ENCODE measurements at regions not wholly inside any gene's neighbourhood (a gene's known extent, or its start where the extent isn't known, plus 50 kb on each side); places are given as distances from the start of the nearest gene placed in this dataset.

GRCh38 chr3:151935446-151935845 is 62.0 kb downstream of the SUCNR1 start:
- H3K9ac ChIP-seq (ENCODE audit: insufficient read length, low read depth): no peak overlapping the region
- no peaks in the 10 kb centered on the region for H3K36me3 ChIP-seq (ENCODE audit: insufficient read depth, insufficient read length, low read length)
- H3K27me3 ChIP-seq (ENCODE audit: insufficient read depth, insufficient read length): no peaks in the 10 kb centered on the region
- no peak for DNase-seq (ENCODE audit: low read depth, low spot score)
- H3K4me1 ChIP-seq (ENCODE audit: insufficient read depth, insufficient read length): no peaks in the 10 kb centered on the region
- H3K9me3 ChIP-seq (ENCODE audit: insufficient read depth, low read length): no peaks in the 10 kb centered on the region
- no peak overlapping the region for H3K4me3 ChIP-seq (ENCODE audit: insufficient read length, low read depth)
- no peak for TF ChIP-seq ZNF274 (IDR thresholded peaks at IDR 0.05; ENCODE audit: low read depth, low read length)
- no peak for TF ChIP-seq SUZ12 (IDR thresholded peaks at IDR 0.05; ENCODE audit: extremely low read depth, insufficient read depth, insufficient read length)
- no peak for TF ChIP-seq YY1 (IDR thresholded peaks at IDR 0.05; ENCODE audit: insufficient read depth, insufficient read length)

GRCh38 chr3:151940481-151940880 is 67.0 kb downstream of the SUCNR1 start:
- no peaks in the 10 kb centered on the region for H3K27me3 ChIP-seq (ENCODE audit: insufficient read depth, insufficient read length)
- no peaks in the 10 kb centered on the region for H3K4me1 ChIP-seq (ENCODE audit: insufficient read depth, insufficient read length)
- DNase-seq (ENCODE audit: low read depth, low spot score): no peak
- H3K9me3 ChIP-seq (ENCODE audit: insufficient read depth, low read length): no peaks in the 10 kb centered on the region
- no peaks in the 10 kb centered on the region for H3K36me3 ChIP-seq (ENCODE audit: insufficient read depth, insufficient read length, low read length)
- H3K9ac ChIP-seq (ENCODE audit: insufficient read length, low read depth): no peak overlapping the region
- H3K4me3 ChIP-seq (ENCODE audit: insufficient read length, low read depth): no peak overlapping the region
- TF ChIP-seq SUZ12 (IDR thresholded peaks at IDR 0.05; ENCODE audit: extremely low read depth, insufficient read depth, insufficient read length): no peak
- no peak for TF ChIP-seq ZNF274 (IDR thresholded peaks at IDR 0.05; ENCODE audit: low read depth, low read length)
- TF ChIP-seq YY1 (IDR thresholded peaks at IDR 0.05; ENCODE audit: insufficient read depth, insufficient read length): no peak

- Histone ChIP-seq H3K9me3 (ENCODE audit: insufficient read depth, low read length) (no peaks in the 10 kb centered on the region), H3K4me1 (ENCODE audit: insufficient read depth, insufficient read length) (no peaks in the 10 kb centered on the region), H3K9ac (ENCODE audit: insufficient read length, low read depth) (no peak overlapping the region), H3K27me3 (ENCODE audit: insufficient read depth, insufficient read length) (no peaks in the 10 kb centered on the region), H3K4me3 (ENCODE audit: insufficient read length, low read depth) (no peak overlapping the region), H3K36me3 (ENCODE audit: insufficient read depth, insufficient read length, low read length) (no peaks in the 10 kb centered on the region)
- DNase-seq (ENCODE audit: low read depth, low spot score): no peak
- TF ChIP-seq ZNF274 (IDR thresholded peaks at IDR 0.05; ENCODE audit: low read depth, low read length): no peak
- no peak for TF ChIP-seq SUZ12 (IDR thresholded peaks at IDR 0.05; ENCODE audit: extremely low read depth, insufficient read depth, insufficient read length)
- no peak for TF ChIP-seq YY1 (IDR thresholded peaks at IDR 0.05; ENCODE audit: insufficient read depth, insufficient read length)
These were observed 70.1 kb downstream of the SUCNR1 start for GRCh38 chr3:151943539-151943938.

GRCh38 chr3:151944356-151944755 is 70.9 kb downstream of the SUCNR1 start:
- Histone ChIP-seq H3K27me3 (ENCODE audit: insufficient read depth, insufficient read length) (no peaks in the 10 kb centered on the region), H3K4me3 (ENCODE audit: insufficient read length, low read depth) (no peak overlapping the region), H3K9ac (ENCODE audit: insufficient read length, low read depth) (no peak overlapping the region), H3K9me3 (ENCODE audit: insufficient read depth, low read length) (no peaks in the 10 kb centered on the region), H3K4me1 (ENCODE audit: insufficient read depth, insufficient read length) (no peaks in the 10 kb centered on the region), H3K36me3 (ENCODE audit: insufficient read depth, insufficient read length, low read length) (no peaks in the 10 kb centered on the region)
- TF ChIP-seq YY1 (IDR thresholded peaks at IDR 0.05; ENCODE audit: insufficient read depth, insufficient read length): no peak
- TF ChIP-seq SUZ12 (IDR thresholded peaks at IDR 0.05; ENCODE audit: extremely low read depth, insufficient read depth, insufficient read length): no peak
- TF ChIP-seq ZNF274 (IDR thresholded peaks at IDR 0.05; ENCODE audit: low read depth, low read length): no peak
- no peak for DNase-seq (ENCODE audit: low read depth, low spot score)

GRCh38 chr3:151946606-151947005 is 73.2 kb downstream of the SUCNR1 start:
- no peak for TF ChIP-seq YY1 (IDR thresholded peaks at IDR 0.05; ENCODE audit: insufficient read depth, insufficient read length)
- DNase-seq (ENCODE audit: low read depth, low spot score): no peak
- Histone ChIP-seq H3K9ac (ENCODE audit: insufficient read length, low read depth) (no peak overlapping the region), H3K4me3 (ENCODE audit: insufficient read length, low read depth) (no peak overlapping the region), H3K9me3 (ENCODE audit: insufficient read depth, low read length) (no peaks in the 10 kb centered on the region), H3K27me3 (ENCODE audit: insufficient read depth, insufficient read length) (no peaks in the 10 kb centered on the region), H3K36me3 (ENCODE audit: insufficient read depth, insufficient read length, low read length) (no peaks in the 10 kb centered on the region), H3K4me1 (ENCODE audit: insufficient read depth, insufficient read length) (no peaks in the 10 kb centered on the region)

GRCh38 chr3:151949706-151950105 is 76.3 kb downstream of the SUCNR1 start:
- DNase-seq (ENCODE audit: low read depth, low spot score): no peak
- H3K9me3 ChIP-seq (ENCODE audit: insufficient read depth, low read length): no peaks in the 10 kb centered on the region
- no peak overlapping the region for H3K4me3 ChIP-seq (ENCODE audit: insufficient read length, low read depth)
- no peaks in the 10 kb centered on the region for H3K4me1 ChIP-seq (ENCODE audit: insufficient read depth, insufficient read length)
- H3K36me3 ChIP-seq (ENCODE audit: insufficient read depth, insufficient read length, low read length): no peaks in the 10 kb centered on the region
- no peaks in the 10 kb centered on the region for H3K27me3 ChIP-seq (ENCODE audit: insufficient read depth, insufficient read length)
- no peak overlapping the region for H3K9ac ChIP-seq (ENCODE audit: insufficient read length, low read depth)
- TF ChIP-seq YY1 (IDR thresholded peaks at IDR 0.05; ENCODE audit: insufficient read depth, insufficient read length) (no peak), SUZ12 (IDR thresholded peaks at IDR 0.05; ENCODE audit: extremely low read depth, insufficient read depth, insufficient read length) (no peak), ZNF274 (IDR thresholded peaks at IDR 0.05; ENCODE audit: low read depth, low read length) (no peak)

- H3K36me3 ChIP-seq (ENCODE audit: insufficient read depth, insufficient read length, low read length): no peaks in the 10 kb centered on the region
- no peak overlapping the region for H3K4me3 ChIP-seq (ENCODE audit: insufficient read length, low read depth)
- H3K27me3 ChIP-seq (ENCODE audit: insufficient read depth, insufficient read length): no peaks in the 10 kb centered on the region
- TF ChIP-seq ZNF274 (IDR thresholded peaks at IDR 0.05; ENCODE audit: low read depth, low read length) (no peak), YY1 (IDR thresholded peaks at IDR 0.05; ENCODE audit: insufficient read depth, insufficient read length) (no peak), SUZ12 (IDR thresholded peaks at IDR 0.05; ENCODE audit: extremely low read depth, insufficient read depth, insufficient read length) (no peak)
- H3K9me3 ChIP-seq (ENCODE audit: insufficient read depth, low read length): no peaks in the 10 kb centered on the region
- DNase-seq (ENCODE audit: low read depth, low spot score): no peak
- no peaks in the 10 kb centered on the region for H3K4me1 ChIP-seq (ENCODE audit: insufficient read depth, insufficient read length)
- H3K9ac ChIP-seq (ENCODE audit: insufficient read length, low read depth): no peak overlapping the region
These were observed 81.9 kb downstream of the SUCNR1 start for GRCh38 chr3:151955356-151955755.

Measured in NT2/D1 (cell line).